OCI-LY1 (cell line): ENCODE measurements at regions not wholly inside any gene's neighbourhood (a gene's known extent, or its start where the extent isn't known, plus 50 kb on each side); places are given as distances from the start of the nearest gene placed in this dataset.

Experiments used
- H2AFZ ChIP-seq: fragments of 200-600 bp; sonication (generic), shearing (Covaris generic); 2 replicates; pipeline ENCODE4 v1.6.0; 2014; ENCODE audit warnings: antibody characterized with exemption, mild to moderate bottlenecking, low read length
- H3F3A ChIP-seq: fragments of 200-600 bp; sonication (generic), shearing (Covaris generic); 2 replicates; pipeline ENCODE4 v1.6.0; 2014; ENCODE audit warnings: mild to moderate bottlenecking, antibody characterized with exemption, low read length, moderate library complexity; ENCODE audit not compliant: insufficient read depth
- H3K27ac ChIP-seq: fragments of 200-600 bp; sonication (generic); 2 replicates; pipeline ENCODE4 v1.5.1; 2014; ENCODE audit warnings: low read length, mixed run types, mild to moderate bottlenecking, low read depth; ENCODE audit not compliant: poor library complexity, severe bottlenecking
- H3K27me3 ChIP-seq: fragments of 200-600 bp; sonication (generic); 2 replicates; pipeline ENCODE4 v1.6.0; 2014; ENCODE audit warnings: antibody characterized with exemption, mild to moderate bottlenecking, low read length, moderate library complexity; ENCODE audit not compliant: insufficient read depth
- H3K36me3 ChIP-seq: fragments of 200-600 bp; sonication (generic); 2 replicates; pipeline ENCODE4 v1.6.1; 2014; ENCODE audit warnings: mild to moderate bottlenecking, antibody characterized with exemption, low read length, moderate library complexity, mixed read lengths; ENCODE audit not compliant: insufficient read depth
- H3K4me1 ChIP-seq: fragments of 200-600 bp; sonication (generic); 2 replicates; pipeline ENCODE4 v1.5.1; 2014; ENCODE audit warnings: mild to moderate bottlenecking, low read length, moderate library complexity; ENCODE audit not compliant: insufficient read depth, severe bottlenecking
- H3K4me2 ChIP-seq: fragments of 200-600 bp; sonication (generic), shearing (Covaris generic); 2 replicates; pipeline ENCODE4 v1.6.1; 2014; ENCODE audit warnings: low read length
- H3K4me3 ChIP-seq: fragments of 200-600 bp; sonication (generic); 2 replicates; pipeline ENCODE4 v1.5.1; 2014; ENCODE audit warnings: low read length, low read depth, mild to moderate bottlenecking, mixed read lengths; ENCODE audit not compliant: poor library complexity, severe bottlenecking
- H3K79me2 ChIP-seq: fragments of 200-600 bp; shearing (Covaris generic); 2 replicates; pipeline ENCODE4 v1.6.1; 2016; ENCODE audit warnings: mixed run types, low read length, mixed read lengths; ENCODE audit not compliant: insufficient read depth
- H3K9ac ChIP-seq: fragments of 200-600 bp; sonication (generic), shearing (Covaris generic); 2 replicates; pipeline ENCODE4 v1.6.1; 2014; ENCODE audit warnings: mild to moderate bottlenecking, low read length, mixed read lengths
- H3K9me2 ChIP-seq: fragments of 200-600 bp; sonication (generic), shearing (Covaris generic); 2 replicates; pipeline ENCODE4 v1.6.1; 2014; ENCODE audit warnings: low read depth, mild to moderate bottlenecking, low read length, mixed read lengths
- H3K9me3 ChIP-seq: fragments of 200-600 bp; shearing (Covaris generic); 2 replicates; pipeline ENCODE4 v1.6.1; 2014; ENCODE audit warnings: low read length, mixed read lengths
- H4K20me1 ChIP-seq: fragments of 200-600 bp; sonication (generic), shearing (Covaris generic); 2 replicates; pipeline ENCODE4 v1.6.0; 2016; ENCODE audit warnings: mild to moderate bottlenecking, low read length; ENCODE audit not compliant: insufficient read depth
- EZH2 ChIP-seq: fragments of 200-600 bp; sonication (generic), shearing (Covaris generic); IDR thresholded peaks from 2 replicates; pipeline ENCODE4 v1.8.0; 2017; ENCODE audit warnings: borderline replicate concordance, mixed run types, mild to moderate bottlenecking, antibody characterized with exemption, low read length, moderate library complexity, mixed read lengths
- TF ChIP-seq, protein P1 (sequence below): fragments of 200-600 bp; sonication (generic), shearing (Covaris generic); IDR thresholded peaks from 2 replicates; pipeline ENCODE4 v1.5.1; 2017; ENCODE audit warnings: mild to moderate bottlenecking, antibody characterized with exemption, low read length, moderate library complexity, mixed read lengths

DNA sequence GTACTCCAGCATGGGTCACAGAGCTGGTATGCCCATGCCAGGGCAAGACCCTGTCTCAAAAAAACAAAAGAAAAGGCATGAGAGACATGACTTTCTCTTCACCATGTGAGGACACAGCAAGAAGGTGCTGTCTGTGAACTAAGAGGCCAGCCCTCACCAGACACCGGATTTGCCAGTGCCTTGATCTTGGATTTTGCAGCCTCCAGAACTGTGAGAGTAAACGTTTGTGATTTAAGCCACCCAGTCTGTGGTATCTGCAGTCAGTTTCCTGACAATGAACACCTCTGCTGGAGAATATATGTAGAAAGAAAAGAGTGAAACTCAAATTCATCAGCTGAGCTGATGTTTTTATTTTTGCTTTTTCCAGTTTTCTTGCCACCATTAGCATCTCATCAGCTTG is 166.3 kb upstream of the RAB4A start:
- Histone ChIP-seq H3K79me2 (no peaks in the 10 kb centered on the region), H3K27me3 (no peaks in the 10 kb centered on the region), H3K9me2 (no peaks in the 10 kb centered on the region), H3F3A (no peaks in the 10 kb centered on the region), H3K4me3 (no peak overlapping the region), H3K27ac (no peak overlapping the region), H3K36me3 (no peaks in the 10 kb centered on the region), H3K4me2 (no peak overlapping the region), H3K9me3 (no peaks in the 10 kb centered on the region), H2AFZ (no peak overlapping the region), H3K9ac (no peak overlapping the region), H3K4me1 (no peaks in the 10 kb centered on the region), H4K20me1 (no peaks in the 10 kb centered on the region)
- no peak for TF ChIP-seq EZH2
- TF ChIP-seq, protein P1, sequence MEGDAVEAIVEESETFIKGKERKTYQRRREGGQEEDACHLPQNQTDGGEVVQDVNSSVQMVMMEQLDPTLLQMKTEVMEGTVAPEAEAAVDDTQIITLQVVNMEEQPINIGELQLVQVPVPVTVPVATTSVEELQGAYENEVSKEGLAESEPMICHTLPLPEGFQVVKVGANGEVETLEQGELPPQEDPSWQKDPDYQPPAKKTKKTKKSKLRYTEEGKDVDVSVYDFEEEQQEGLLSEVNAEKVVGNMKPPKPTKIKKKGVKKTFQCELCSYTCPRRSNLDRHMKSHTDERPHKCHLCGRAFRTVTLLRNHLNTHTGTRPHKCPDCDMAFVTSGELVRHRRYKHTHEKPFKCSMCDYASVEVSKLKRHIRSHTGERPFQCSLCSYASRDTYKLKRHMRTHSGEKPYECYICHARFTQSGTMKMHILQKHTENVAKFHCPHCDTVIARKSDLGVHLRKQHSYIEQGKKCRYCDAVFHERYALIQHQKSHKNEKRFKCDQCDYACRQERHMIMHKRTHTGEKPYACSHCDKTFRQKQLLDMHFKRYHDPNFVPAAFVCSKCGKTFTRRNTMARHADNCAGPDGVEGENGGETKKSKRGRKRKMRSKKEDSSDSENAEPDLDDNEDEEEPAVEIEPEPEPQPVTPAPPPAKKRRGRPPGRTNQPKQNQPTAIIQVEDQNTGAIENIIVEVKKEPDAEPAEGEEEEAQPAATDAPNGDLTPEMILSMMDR: no peak

DNA sequence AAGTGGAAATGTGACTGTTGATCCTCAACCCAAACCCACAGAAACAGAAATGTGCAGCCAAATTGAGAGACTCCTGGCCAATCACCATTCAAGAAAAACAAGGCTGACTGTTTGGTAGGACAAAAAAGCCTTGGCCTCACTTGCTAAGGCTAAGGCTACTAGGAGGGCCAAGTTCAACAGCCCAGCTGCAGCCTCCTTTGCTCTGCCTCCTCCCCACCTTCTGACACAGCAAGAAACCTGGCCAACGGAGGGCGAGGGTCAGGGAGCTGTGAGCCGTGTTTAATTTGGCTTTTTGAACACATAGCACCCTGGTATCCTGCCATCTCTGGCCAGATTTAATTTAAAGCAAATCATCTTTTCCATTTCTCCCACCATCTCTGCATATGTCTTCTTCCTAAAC is 165.8 kb upstream of the RAB4A start:
- no peaks in the 10 kb centered on the region for H3K4me1 ChIP-seq
- no peak overlapping the region for H3K27ac ChIP-seq
- H2AFZ ChIP-seq: no peak overlapping the region
- no peaks in the 10 kb centered on the region for H3K9me3 ChIP-seq
- TF ChIP-seq, protein P1: no peak
- TF ChIP-seq EZH2: no peak
- H3K4me2 ChIP-seq: no peak overlapping the region
- no peaks in the 10 kb centered on the region for H3K9me2 ChIP-seq
- H3K9ac ChIP-seq: no peak overlapping the region
- H3K79me2 ChIP-seq: no peaks in the 10 kb centered on the region
- H3F3A ChIP-seq: no peaks in the 10 kb centered on the region
- H3K36me3 ChIP-seq: no peaks in the 10 kb centered on the region
- no peaks in the 10 kb centered on the region for H4K20me1 ChIP-seq
- no peaks in the 10 kb centered on the region for H3K27me3 ChIP-seq
- no peak overlapping the region for H3K4me3 ChIP-seq

DNA sequence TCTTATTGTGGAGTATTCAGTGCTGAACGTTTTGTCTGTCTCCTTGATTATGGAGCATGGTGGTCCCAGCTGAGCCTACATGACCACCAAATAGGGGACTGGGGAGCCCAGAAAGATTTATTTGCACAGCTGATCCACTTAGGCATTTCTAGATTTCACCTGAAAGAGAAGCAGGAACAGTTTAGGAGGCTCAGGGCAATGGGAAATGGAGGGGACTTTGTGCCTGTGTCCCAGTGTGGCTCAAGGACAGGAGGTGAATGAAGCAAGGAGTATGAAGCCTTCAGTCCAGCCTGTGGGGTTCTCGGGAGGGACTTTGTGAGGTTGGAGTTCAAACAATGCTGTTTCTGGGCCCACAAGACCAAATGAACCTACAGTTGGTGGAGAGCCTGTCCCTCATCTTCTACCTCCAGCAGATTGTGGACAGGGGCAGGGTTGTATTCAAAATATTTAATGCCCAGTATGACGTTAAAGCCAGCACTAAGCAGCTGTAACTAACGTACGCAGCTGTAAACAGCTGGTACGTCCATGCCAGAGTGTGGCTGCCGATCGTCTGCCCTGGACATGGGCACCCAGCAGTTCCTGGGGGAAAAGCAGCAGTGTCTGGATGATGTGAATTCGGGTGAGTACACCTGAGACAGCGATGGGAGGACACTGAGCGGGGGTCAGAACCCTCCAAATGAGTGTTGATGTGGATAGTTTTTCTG is 164.9 kb upstream of the RAB4A start:
- H3K9me3 ChIP-seq: no peaks in the 10 kb centered on the region
- no peaks in the 10 kb centered on the region for H3K9me2 ChIP-seq
- H4K20me1 ChIP-seq: no peaks in the 10 kb centered on the region
- no peak for TF ChIP-seq EZH2
- TF ChIP-seq, protein P1: no peak
- H3K4me3 ChIP-seq: no peak overlapping the region
- H3K27me3 ChIP-seq: no peaks in the 10 kb centered on the region
- H3K79me2 ChIP-seq: no peaks in the 10 kb centered on the region
- no peaks in the 10 kb centered on the region for H3F3A ChIP-seq
- no peaks in the 10 kb centered on the region for H3K4me1 ChIP-seq
- no peaks in the 10 kb centered on the region for H3K36me3 ChIP-seq
- H3K9ac ChIP-seq: no peak overlapping the region
- no peak overlapping the region for H2AFZ ChIP-seq
- no peak overlapping the region for H3K4me2 ChIP-seq
- H3K27ac ChIP-seq: no peak overlapping the region
